ENCODE measurements at regions not wholly inside any gene's neighbourhood (a gene's known extent, or its start where the extent isn't known, plus 50 kb on each side); places are given as distances from the start of the nearest gene placed in this dataset.

DNA sequence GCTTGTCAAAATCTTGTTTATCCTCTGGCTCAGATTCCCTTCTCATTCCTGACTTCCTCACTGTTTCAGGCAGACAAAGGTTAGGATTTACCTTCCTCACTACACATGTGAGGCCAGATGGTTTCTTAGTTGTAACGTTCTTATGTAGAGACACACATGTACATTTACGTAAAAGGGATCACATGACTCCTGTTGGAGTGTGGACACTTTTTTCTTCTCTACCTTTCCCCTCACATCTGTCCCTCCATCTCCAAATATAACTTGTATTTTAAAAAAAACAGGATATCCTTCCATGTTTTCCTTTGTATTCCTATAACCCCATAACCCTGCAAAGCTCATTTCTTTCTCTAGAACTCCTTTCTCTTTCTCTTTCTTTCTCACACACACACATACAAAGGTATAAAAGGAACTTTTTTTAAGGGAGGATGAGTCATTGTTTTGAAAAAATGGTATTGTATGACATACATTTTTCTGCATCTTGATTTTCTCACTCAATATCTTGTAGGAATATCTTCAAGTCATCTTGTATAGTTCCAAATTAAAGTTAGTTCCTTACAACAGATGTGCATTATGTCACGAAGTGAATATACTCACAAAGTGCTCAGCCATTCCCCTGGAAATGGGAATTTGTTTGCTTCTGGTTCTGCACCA is 78.2 kb upstream of the SULF2 start:
- H3K4me3 ChIP-seq (ENCODE audit: low read depth, low read length): no peak overlapping the region
- TF ChIP-seq, protein P1, sequence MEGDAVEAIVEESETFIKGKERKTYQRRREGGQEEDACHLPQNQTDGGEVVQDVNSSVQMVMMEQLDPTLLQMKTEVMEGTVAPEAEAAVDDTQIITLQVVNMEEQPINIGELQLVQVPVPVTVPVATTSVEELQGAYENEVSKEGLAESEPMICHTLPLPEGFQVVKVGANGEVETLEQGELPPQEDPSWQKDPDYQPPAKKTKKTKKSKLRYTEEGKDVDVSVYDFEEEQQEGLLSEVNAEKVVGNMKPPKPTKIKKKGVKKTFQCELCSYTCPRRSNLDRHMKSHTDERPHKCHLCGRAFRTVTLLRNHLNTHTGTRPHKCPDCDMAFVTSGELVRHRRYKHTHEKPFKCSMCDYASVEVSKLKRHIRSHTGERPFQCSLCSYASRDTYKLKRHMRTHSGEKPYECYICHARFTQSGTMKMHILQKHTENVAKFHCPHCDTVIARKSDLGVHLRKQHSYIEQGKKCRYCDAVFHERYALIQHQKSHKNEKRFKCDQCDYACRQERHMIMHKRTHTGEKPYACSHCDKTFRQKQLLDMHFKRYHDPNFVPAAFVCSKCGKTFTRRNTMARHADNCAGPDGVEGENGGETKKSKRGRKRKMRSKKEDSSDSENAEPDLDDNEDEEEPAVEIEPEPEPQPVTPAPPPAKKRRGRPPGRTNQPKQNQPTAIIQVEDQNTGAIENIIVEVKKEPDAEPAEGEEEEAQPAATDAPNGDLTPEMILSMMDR (IDR thresholded peaks at IDR 0.05; ENCODE audit: insufficient read depth, low read length): no peak
- DNase-seq (ENCODE audit: low read depth): no peak

- TF ChIP-seq, protein P1 (IDR thresholded peaks at IDR 0.05; ENCODE audit: insufficient read depth, low read length): no peak
- DNase-seq (ENCODE audit: low read depth): no peak
- H3K4me3 ChIP-seq (ENCODE audit: low read depth, low read length): no peak overlapping the region
Observed at GRCh38 chr20:47862574-47863240, 77.4 kb upstream of the SULF2 start.

- TF ChIP-seq, protein P1 (IDR thresholded peaks at IDR 0.05; ENCODE audit: insufficient read depth, low read length): no peak
- no peak for DNase-seq (ENCODE audit: low read depth)
- H3K4me3 ChIP-seq (ENCODE audit: low read depth, low read length): no peak overlapping the region
Observed at GRCh38 chr20:47861116-47861515, 75.8 kb upstream of the SULF2 start.

- H3K4me3 ChIP-seq (ENCODE audit: low read depth, low read length): no peak overlapping the region
- no peak for DNase-seq (ENCODE audit: low read depth)
- TF ChIP-seq, protein P1 (IDR thresholded peaks at IDR 0.05; ENCODE audit: insufficient read depth, low read length): no peak
Observed at GRCh38 chr20:47860049-47860830, 75.0 kb upstream of the SULF2 start.

- no peak for DNase-seq (ENCODE audit: low read depth)
- no peak overlapping the region for H3K4me3 ChIP-seq (ENCODE audit: low read depth, low read length)
- TF ChIP-seq, protein P1 (IDR thresholded peaks at IDR 0.05; ENCODE audit: insufficient read depth, low read length): no peak
Observed at GRCh38 chr20:47859278-47859677, 74.0 kb upstream of the SULF2 start.

DNA sequence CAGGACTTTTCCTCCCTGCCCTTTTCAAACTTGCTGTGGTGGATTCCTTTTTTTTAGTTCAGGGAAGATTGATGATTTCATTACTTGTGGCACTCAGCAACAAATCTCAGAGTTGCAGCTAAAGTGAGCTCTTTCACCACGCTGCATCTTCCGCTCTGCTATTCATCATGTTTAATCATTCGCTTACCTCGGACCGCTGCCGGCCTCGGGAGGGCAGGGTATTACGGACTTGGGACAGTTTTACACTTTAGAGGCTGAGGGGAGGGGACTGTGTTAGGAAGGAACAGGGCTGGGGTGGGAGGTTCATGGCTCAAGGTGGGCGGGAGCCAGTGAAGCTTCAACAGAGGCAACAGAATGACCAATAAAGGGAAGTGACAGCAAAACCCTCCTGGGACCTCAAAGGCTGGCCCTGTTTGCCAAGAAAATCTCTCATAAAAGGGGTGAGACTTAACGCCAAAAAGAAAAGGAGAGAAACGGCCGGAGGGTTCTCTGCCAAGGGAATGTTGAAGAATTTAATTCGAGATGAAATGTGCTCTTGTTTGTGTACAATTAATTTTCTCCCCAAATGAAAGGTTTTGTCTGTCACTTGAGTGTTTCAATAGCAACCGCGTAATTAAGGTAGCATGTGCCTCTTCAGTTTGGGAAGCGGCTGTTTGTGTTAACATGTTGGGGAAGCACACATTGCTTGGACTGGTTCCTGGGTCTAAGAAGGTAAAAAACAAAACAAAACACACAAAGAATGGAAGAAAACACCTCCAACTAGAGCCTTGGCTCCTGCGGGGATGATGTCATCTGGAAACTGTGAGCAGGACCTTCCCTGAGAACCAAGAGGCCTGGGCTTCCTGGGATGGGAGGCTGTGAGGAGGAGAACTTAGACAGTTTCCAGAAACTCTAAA is 72.5 kb upstream of the SULF2 start:
- DNase-seq (ENCODE audit: low read depth): peak; percentile 24
- H3K4me3 ChIP-seq (ENCODE audit: low read depth, low read length): no peak overlapping the region
- TF ChIP-seq, protein P1 (IDR thresholded peaks at IDR 0.05; ENCODE audit: insufficient read depth, low read length): no peak
